ENCODE measurements at regions not wholly inside any gene's neighbourhood (a gene's known extent, or its start where the extent isn't known, plus 50 kb on each side); places are given as distances from the start of the nearest gene placed in this dataset.
"Not testable (repeated sequence)": the region's sequence is repeated elsewhere in the genome, so short reads cannot be mapped to it uniquely, and the experiment has no call there.

DNA sequence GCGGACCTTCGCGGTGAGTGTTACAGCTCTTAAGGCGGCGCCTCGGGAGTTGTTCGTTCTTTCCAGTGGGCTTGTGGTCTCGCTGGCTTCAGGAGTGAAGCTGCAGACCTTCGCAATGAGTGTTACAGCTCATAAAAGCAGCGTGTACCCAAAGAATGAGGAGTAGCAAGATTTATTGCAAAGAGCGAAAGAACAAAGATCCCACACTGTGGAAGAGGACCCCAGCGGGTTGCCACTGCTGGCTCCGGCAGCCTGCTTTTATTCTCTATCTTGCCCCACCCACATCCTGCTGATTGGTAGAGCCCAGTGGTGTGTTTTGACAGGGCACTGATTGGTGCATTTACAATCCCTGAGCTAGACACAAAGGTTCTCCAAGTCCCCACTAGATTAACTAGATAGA lies 941.9 kb downstream of the C4orf33 start:
- TF ChIP-seq EZH2 (IDR thresholded peaks at IDR 0.05; ENCODE audit: borderline replicate concordance, low read depth, low read length, severe bottlenecking); CTCF (IDR thresholded peaks at IDR 0.05; ENCODE audit: borderline replicate concordance, extremely low read depth, low read length, poor library complexity, severe bottlenecking): not testable (repeated sequence)

Data from DND-41 (cell line).